ENCODE measurements at regions not wholly inside any gene's neighbourhood (a gene's known extent, or its start where the extent isn't known, plus 50 kb on each side); places are given as distances from the start of the nearest gene placed in this dataset.

- H3K9me3 ChIP-seq (ENCODE audit: low read length), result no peaks in the 10 kb centered on the region
- FAIRE-seq (no peak), DNase-seq (ENCODE audit: low spot score) (no peak), ATAC-seq (no peak)
- H4K20me1 ChIP-seq (ENCODE audit: insufficient read depth, low read length), result no peaks in the 10 kb centered on the region
- H3K27me3 ChIP-seq (ENCODE audit: control insufficient read depth in 1 of 2, insufficient read depth in 2 of 2, low read length in 2 of 2), result no peaks in the 10 kb centered on the region; a peak in 1 of 5 replicates
- TF ChIP-seq ZNF432 (CRISPR knock-in tag; IDR thresholded peaks at IDR 0.05; ENCODE audit: borderline replicate concordance) (no peak), IKZF4 (CRISPR knock-in tag; IDR thresholded peaks at IDR 0.05; ENCODE audit: borderline replicate concordance, low read depth, not compliant biosample characterization) (no peak), HIVEP1 (CRISPR knock-in tag; IDR thresholded peaks at IDR 0.05) (no peak), NR3C1 (CRISPR knock-in tag; IDR thresholded peaks at IDR 0.05) (no peak), ZNF510 (CRISPR knock-in tag; IDR thresholded peaks at IDR 0.05; ENCODE audit: low read depth) (no peak), RELA (CRISPR knock-in tag; IDR thresholded peaks at IDR 0.05) (no peak), RFX3 (CRISPR knock-in tag; IDR thresholded peaks at IDR 0.05) (no peak), REXO4 (CRISPR knock-in tag; IDR thresholded peaks at IDR 0.05; ENCODE audit: borderline replicate concordance) (no peak), PRPF4 (IDR thresholded peaks at IDR 0.05; ENCODE audit: low read depth, low read length, poor library complexity, severe bottlenecking) (no peak), NCOR1 (IDR thresholded peaks at IDR 0.05; ENCODE audit: borderline replicate concordance, low read length) (no peak), HIC2 (CRISPR knock-in tag; IDR thresholded peaks at IDR 0.05; ENCODE audit: low read depth) (no peak)
- TF ChIP-seq, protein P1, sequence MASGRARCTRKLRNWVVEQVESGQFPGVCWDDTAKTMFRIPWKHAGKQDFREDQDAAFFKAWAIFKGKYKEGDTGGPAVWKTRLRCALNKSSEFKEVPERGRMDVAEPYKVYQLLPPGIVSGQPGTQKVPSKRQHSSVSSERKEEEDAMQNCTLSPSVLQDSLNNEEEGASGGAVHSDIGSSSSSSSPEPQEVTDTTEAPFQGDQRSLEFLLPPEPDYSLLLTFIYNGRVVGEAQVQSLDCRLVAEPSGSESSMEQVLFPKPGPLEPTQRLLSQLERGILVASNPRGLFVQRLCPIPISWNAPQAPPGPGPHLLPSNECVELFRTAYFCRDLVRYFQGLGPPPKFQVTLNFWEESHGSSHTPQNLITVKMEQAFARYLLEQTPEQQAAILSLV (CRISPR knock-in tag; IDR thresholded peaks at IDR 0.05; ENCODE audit: borderline replicate concordance), result no peak
- H2AFZ ChIP-seq (ENCODE audit: low read length), result no peak overlapping the region
- H3K4me1 ChIP-seq (ENCODE audit: insufficient read depth, low read length), result no peaks in the 10 kb centered on the region
- WGBS (ENCODE audit: low lambda C conversion rate), result 0% methylated on average over 3 of the region's 3 CpGs
- ChIA-PET POLR2A (no interaction called here), CTCF (ENCODE audit: low intra/inter-chr PET ratio, low total read pairs) (no interaction called here)
- intact Hi-C loops (cut with micrococcal nuclease; ENCODE audit: unreplicated experiment), result no loop called here
- no peak overlapping the region for H3K9ac ChIP-seq (ENCODE audit: insufficient read depth, low read depth, low read length)
- H3K4me2 ChIP-seq (ENCODE audit: low read depth, low read length), result no peak overlapping the region
- no peak overlapping the region for H3K4me3 ChIP-seq (replicated peaks in 1 of 3; ENCODE audit: insufficient read depth in 1 of 3, low read depth in 2 of 3, low read length in 3 of 3)
- H3K79me2 ChIP-seq (ENCODE audit: insufficient read depth, low read length), result no peaks in the 10 kb centered on the region
- H3K36me3 ChIP-seq (replicated peaks in 1 of 2; ENCODE audit: control insufficient read depth in 1 of 2, insufficient read depth in 2 of 2, low read length in 2 of 2), result no peaks in the 10 kb centered on the region
- BruUV-seq (replicated peaks), result no TSS peak
- H3K27ac ChIP-seq (ENCODE audit: extremely low read length, insufficient read depth, low read length), result no peak overlapping the region
- in situ Hi-C loops (cut with HindIII; ENCODE audit: extremely low pct_ligation_motif_present, low pct_unique_long_range_greater_than_20kb), result no loop called here
Observed at GRCh38 chr4:108272046-108272445, 103.3 kb upstream of the LEF1 start.
